Fibroblast of lung (primary cell): ENCODE measurements at regions not wholly inside any gene's neighbourhood (a gene's known extent, or its start where the extent isn't known, plus 50 kb on each side); places are given as distances from the start of the nearest gene placed in this dataset.
A peak's percentile ranks its signal among the peaks of the same experiment; 100 is the strongest.

ENCODE experiments used
- DNase-seq, 2 donors: peaks; one replicate each; pipeline versions ENCODE4 v3.0.0 to v3.0.0-alpha.2; 2010; ENCODE audit warnings: low read depth in 2 of 2
- H2AFZ ChIP-seq: 2 replicates; pipeline ENCODE4 v1.5.1; 2012; ENCODE audit warnings: low read length, control low read depth, inconsistent platforms
- H3K27ac ChIP-seq: 2 replicates; pipeline ENCODE4 v1.5.1; 2011; ENCODE audit warnings: low read length, control low read depth; ENCODE audit not compliant: insufficient read depth
- H3K27me3 ChIP-seq: 2 replicates; pipeline ENCODE4 v1.5.1; 2011; ENCODE audit warnings: mild to moderate bottlenecking, low read length; ENCODE audit not compliant: control insufficient read depth, insufficient read depth
- H3K36me3 ChIP-seq: 2 replicates; pipeline ENCODE4 v1.5.1; 2011; ENCODE audit warnings: low read length; ENCODE audit not compliant: control insufficient read depth, insufficient read depth
- H3K4me1 ChIP-seq: 2 replicates; pipeline ENCODE4 v1.5.1; 2011; ENCODE audit warnings: low read length; ENCODE audit not compliant: control insufficient read depth, insufficient read depth; ENCODE audit errors: extremely low read depth
- H3K4me2 ChIP-seq: 2 replicates; pipeline ENCODE4 v1.5.1; 2011; ENCODE audit warnings: low read length, control low read depth; ENCODE audit not compliant: insufficient read depth; ENCODE audit errors: extremely low read depth
- H3K4me3 ChIP-seq, 4 experiments: fragments of 200-600 bp in 1 of 4; sonication (generic) in 1 of 4; replicated peaks in 1 of 4; 2 replicates each; pipeline ENCODE4 v1.5.1; 2011 to 2016; ENCODE audit warnings: low read length in 4 of 4, low read depth in 3 of 4, mild to moderate bottlenecking in 3 of 4, control low read depth in 2 of 4, inconsistent platforms in 1 of 4, mixed read lengths in 1 of 4; ENCODE audit not compliant: insufficient read depth in 1 of 4; ENCODE audit errors: control extremely low read depth in 1 of 4
- H3K79me2 ChIP-seq: 2 replicates; pipeline ENCODE4 v1.5.1; 2012; ENCODE audit warnings: mild to moderate bottlenecking, low read length, inconsistent platforms; ENCODE audit not compliant: control insufficient read depth, insufficient read depth
- H3K9ac ChIP-seq: 2 replicates; pipeline ENCODE4 v1.5.1; 2011; ENCODE audit warnings: mild to moderate bottlenecking, low read length, control low read depth; ENCODE audit not compliant: insufficient read depth
- H3K9me3 ChIP-seq: 2 replicates; pipeline ENCODE4 v1.5.1; 2012; ENCODE audit warnings: low read depth, low read length; ENCODE audit not compliant: control insufficient read depth, insufficient read depth
- H4K20me1 ChIP-seq: 2 replicates; pipeline ENCODE4 v1.5.1; 2011; ENCODE audit warnings: low read length; ENCODE audit not compliant: control insufficient read depth, insufficient read depth; ENCODE audit errors: extremely low read depth
- CTCF ChIP-seq, 2 donors: IDR thresholded peaks in 1 of 2; conservative IDR thresholded peaks in 1 of 2; 1 replicate in 1 of 2; 2 replicates in 1 of 2; pipeline ENCODE4 v1.5.1; 2011 to 2012; ENCODE audit warnings: low read length in 2 of 2, control low read depth in 1 of 2, inconsistent platforms in 1 of 2, low read depth in 1 of 2, mild to moderate bottlenecking in 1 of 2
- EZH2 ChIP-seq: IDR thresholded peaks from 2 replicates; pipeline ENCODE4 v1.5.1; 2012; ENCODE audit warnings: low read length, control low read depth, mild to moderate bottlenecking; ENCODE audit errors: missing control alignments

DNA sequence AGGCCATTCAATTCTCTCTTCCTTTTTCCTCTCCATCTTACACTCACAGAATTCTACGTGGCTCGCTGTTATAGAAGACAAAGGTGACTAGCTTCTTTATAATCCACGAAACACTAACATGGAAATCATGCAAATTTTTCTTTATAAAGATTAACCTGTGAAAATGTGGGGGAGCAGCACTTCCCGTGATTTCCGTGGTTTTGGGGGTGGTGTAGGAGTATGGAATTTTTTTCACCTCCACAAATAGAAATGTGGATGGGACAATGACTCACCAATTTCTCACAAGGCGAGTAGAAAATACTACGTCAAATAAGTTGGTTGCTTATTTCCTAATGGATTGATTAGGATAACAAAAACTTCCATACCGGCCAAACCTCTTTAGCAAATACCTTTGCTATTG lies 719.2 kb upstream of the TENM3 start:
- Histone ChIP-seq H3K4me3 (no peak overlapping the region), H3K9me3 (no peaks in the 10 kb centered on the region), H3K79me2 (no peaks in the 10 kb centered on the region), H4K20me1 (no peaks in the 10 kb centered on the region), H2AFZ (no peak overlapping the region), H3K4me2 (no peak overlapping the region), H3K4me1 (no peaks in the 10 kb centered on the region), H3K9ac (no peak overlapping the region), H3K27me3 (no peaks in the 10 kb centered on the region), H3K27ac (no peak overlapping the region), H3K36me3 (no peaks in the 10 kb centered on the region)
- DNase-seq: peak in 1 of 2 donors; percentile 12
- no peak for TF ChIP-seq EZH2
- no peak for TF ChIP-seq CTCF (conservative IDR thresholded peaks at IDR 0.05 in 1 of 2, IDR thresholded peaks at IDR 0.05 in 1 of 2; ENCODE audit: low read depth in 1 of 2, low read length in 2 of 2)

GRCh38 chr4:181524499-181524898 lies 718.7 kb upstream of the TENM3 start:
- TF ChIP-seq EZH2 (no peak), CTCF (conservative IDR thresholded peaks at IDR 0.05 in 1 of 2, IDR thresholded peaks at IDR 0.05 in 1 of 2; ENCODE audit: low read depth in 1 of 2, low read length in 2 of 2) (no peak)
- no peak for DNase-seq
- no peak overlapping the region for H3K4me2 ChIP-seq
- H3K4me1 ChIP-seq: no peaks in the 10 kb centered on the region
- no peak overlapping the region for H3K9ac ChIP-seq
- no peak overlapping the region for H3K27ac ChIP-seq
- H3K4me3 ChIP-seq: no peak overlapping the region
- H3K9me3 ChIP-seq: no peaks in the 10 kb centered on the region
- no peak overlapping the region for H2AFZ ChIP-seq
- no peaks in the 10 kb centered on the region for H3K79me2 ChIP-seq
- no peaks in the 10 kb centered on the region for H3K27me3 ChIP-seq
- no peaks in the 10 kb centered on the region for H3K36me3 ChIP-seq
- H4K20me1 ChIP-seq: no peaks in the 10 kb centered on the region

- Histone ChIP-seq H3K79me2 (no peaks in the 10 kb centered on the region), H3K27ac (no peak overlapping the region), H2AFZ (no peak overlapping the region), H3K9me3 (no peaks in the 10 kb centered on the region), H3K4me1 (no peaks in the 10 kb centered on the region), H3K4me2 (no peak overlapping the region), H3K36me3 (no peaks in the 10 kb centered on the region), H3K9ac (no peak overlapping the region), H4K20me1 (no peaks in the 10 kb centered on the region), H3K4me3 (no peak overlapping the region), H3K27me3 (no peaks in the 10 kb centered on the region)
- TF ChIP-seq EZH2: no peak
- TF ChIP-seq CTCF (conservative IDR thresholded peaks at IDR 0.05 in 1 of 2, IDR thresholded peaks at IDR 0.05 in 1 of 2; ENCODE audit: low read depth in 1 of 2, low read length in 2 of 2): no peak
- DNase-seq: no peak
Observed at GRCh38 chr4:181525634-181526033, 717.6 kb upstream of the TENM3 start.
